ENCODE measurements at regions not wholly inside any gene's neighbourhood (a gene's known extent, or its start where the extent isn't known, plus 50 kb on each side); places are given as distances from the start of the nearest gene placed in this dataset.

DNA sequence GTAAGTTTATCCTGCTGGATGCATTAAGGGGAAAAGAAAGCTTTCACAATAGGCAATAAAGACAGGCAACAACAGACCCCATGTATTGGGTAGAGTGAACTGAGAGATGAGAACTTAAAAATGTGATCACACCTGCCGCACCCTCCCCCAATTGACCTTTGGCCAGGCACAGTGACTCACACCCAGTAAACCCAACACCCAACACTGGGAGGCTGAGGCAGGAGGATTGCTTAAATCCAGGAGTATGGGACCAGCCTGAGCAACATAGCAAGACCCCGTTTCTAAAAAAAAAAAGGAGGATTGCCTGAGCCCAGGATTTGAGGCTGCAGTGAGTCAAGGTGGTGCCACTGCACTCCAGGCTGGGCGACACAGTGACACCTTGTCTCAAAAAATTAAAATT lies 86.9 kb downstream of the MPP7 start:
- TF ChIP-seq, protein P1, sequence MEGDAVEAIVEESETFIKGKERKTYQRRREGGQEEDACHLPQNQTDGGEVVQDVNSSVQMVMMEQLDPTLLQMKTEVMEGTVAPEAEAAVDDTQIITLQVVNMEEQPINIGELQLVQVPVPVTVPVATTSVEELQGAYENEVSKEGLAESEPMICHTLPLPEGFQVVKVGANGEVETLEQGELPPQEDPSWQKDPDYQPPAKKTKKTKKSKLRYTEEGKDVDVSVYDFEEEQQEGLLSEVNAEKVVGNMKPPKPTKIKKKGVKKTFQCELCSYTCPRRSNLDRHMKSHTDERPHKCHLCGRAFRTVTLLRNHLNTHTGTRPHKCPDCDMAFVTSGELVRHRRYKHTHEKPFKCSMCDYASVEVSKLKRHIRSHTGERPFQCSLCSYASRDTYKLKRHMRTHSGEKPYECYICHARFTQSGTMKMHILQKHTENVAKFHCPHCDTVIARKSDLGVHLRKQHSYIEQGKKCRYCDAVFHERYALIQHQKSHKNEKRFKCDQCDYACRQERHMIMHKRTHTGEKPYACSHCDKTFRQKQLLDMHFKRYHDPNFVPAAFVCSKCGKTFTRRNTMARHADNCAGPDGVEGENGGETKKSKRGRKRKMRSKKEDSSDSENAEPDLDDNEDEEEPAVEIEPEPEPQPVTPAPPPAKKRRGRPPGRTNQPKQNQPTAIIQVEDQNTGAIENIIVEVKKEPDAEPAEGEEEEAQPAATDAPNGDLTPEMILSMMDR (conservative IDR thresholded peaks at IDR 0.05 in 1 of 2, IDR thresholded peaks at IDR 0.05 in 1 of 2; ENCODE audit: extremely low read depth in 1 of 2, insufficient read depth in 1 of 2, low read depth in 1 of 2, low read length in 2 of 2): no peak
- no peak for TF ChIP-seq EZH2 (IDR thresholded peaks at IDR 0.05; ENCODE audit: borderline replicate concordance, low read length)
